NCI-H82 (cell line): ENCODE measurements at regions not wholly inside any gene's neighbourhood (a gene's known extent, or its start where the extent isn't known, plus 50 kb on each side); places are given as distances from the start of the nearest gene placed in this dataset.

Source experiments
- DNase-seq: peaks from one replicate; lab custom pipeline; 2025; lab: John Stamatoyannopoulos, UW

DNA sequence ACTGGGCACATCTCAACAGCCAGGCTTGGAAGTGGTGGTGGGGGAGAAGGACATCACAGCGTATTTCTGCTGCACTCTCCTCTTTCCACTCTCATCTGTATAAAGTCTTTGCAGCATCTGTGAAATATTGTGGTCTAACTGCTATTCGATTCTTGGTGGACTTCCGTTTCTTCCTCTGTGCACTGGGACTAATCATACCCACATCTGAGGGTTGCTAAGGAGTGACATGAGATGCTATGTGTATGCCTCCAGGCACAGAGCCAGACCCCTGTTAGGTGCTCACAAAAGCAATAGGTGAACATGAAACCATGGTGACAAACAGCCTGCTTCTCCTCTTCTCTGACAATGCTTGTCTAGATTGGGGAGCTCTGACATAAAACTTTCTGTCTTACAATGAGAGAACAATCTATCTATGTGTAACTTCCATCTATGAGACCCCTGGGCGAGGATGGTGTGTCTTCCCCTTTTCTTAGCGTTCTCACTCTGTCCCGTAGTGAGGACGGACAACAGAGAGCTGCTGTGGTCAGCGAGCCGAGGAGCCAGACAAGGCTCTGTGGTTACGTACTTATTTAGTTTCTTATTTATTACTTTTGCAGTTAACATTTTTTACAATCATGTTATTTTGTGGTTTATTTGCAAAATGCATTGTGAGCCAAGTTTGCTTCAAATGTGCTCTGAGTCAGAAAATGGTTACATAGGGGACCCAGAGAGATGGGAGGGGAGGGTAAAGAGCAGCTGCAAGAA, 196.7 kb upstream of the TPRG1 start:
- no peak for DNase-seq

DNA sequence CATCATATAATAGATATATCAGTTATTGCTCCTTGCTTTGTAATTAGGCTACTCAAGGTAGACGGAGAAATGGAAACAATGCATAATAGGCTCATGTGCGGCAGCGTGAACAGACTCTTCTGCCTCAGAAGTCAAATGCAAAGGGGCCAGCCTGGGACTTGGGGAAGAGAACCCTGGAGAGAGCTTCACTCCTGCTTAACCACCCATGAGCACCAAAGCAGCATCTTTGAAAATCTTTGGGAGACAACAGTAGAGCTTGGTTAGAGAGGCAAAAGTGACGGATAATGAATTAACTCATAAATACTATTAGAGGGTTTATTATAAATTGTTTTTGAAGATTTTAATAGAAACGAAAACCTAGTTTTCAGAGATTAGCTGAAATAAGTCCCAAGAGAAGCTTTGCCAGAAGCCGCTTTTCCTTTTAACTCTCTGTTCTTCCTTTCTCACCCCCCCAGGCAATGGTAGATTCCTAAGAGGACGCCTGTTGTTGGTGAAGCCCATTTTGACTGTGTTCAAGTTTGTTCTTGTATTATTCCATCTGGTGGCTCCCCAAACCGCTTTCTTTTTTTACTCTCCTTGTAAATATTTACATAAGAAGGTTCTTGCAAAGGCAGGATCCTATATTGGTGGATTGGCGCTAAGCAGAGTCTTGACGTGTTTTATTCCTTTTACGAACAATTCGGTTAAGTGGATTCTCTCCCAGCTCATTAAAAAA, 196.0 kb upstream of the TPRG1 start:
- no peak for DNase-seq

DNA sequence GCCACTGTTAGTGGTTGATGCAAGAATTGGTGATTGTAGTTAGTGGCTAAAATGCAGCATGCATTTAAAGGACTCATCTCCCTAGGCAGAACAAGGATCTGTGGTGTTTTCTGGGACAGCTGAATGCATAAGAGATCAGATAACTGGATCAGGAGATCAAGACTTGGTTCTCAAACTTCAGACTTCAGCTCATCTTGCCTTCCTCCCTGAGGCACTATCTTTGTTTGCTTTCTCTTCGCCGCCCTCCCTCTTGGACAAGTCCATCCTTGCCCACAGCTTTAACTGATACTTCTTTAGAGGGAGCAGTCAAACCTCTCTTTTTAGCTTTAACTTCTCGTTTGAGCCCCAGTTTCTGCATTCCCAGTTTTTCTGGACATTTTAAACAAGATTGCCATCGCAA, 195.4 kb upstream of the TPRG1 start:
- DNase-seq: no peak

DNA sequence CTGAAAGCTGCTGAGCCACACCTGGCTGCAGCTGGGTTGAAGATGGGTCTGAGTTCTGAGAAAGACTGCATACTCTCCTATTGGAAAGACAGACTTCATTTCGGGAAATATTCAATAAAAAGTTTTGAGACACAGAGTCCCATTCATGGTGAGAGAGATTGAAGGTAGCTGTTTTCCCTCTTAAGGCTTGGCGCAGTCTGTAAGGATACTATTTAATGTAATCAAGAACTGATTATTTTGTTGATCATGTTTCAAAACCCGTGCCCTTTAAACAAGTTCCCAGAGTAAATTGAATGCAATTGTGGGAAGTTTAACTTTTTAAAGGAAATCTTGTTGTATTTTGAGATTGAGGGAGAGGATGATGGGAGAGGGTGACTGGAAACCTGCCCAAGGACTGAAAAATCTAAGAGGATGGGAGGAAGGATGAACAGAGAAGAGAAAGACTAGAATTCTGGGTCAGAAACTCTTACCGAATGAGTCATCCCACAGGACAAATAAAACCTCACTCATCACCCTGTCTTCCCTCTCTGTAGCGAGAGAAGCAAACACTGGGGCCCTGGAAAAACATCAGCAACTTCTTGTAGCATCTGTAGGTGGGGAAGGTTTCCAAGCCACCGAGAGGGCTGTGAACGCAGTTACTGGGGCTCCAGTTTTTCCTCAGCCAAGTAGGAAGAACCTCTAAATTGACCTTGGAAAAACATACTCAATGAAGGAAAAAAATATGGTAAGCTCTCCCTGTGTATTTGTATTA, 193.2 kb upstream of the TPRG1 start:
- DNase-seq: no peak

DNA sequence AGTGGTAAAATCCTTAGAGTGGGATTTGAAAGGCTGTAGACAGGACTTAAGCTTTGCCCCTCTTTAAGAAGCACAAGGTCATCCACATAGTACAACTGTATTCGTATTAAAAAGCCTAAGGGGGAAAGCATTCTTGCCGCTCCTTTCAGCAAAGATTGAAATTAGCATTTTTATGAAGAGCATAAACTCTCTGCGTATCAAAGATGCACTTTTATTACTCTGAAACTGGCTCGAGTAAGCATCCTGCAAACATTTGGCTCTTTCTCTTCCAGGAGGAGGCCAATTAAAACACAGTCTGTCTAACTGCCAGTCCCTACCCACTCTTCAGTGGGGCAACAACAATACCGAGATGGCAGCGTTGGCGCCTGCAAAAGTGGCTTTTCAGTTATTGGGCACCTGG, 192.5 kb upstream of the TPRG1 start:
- DNase-seq: no peak

DNA sequence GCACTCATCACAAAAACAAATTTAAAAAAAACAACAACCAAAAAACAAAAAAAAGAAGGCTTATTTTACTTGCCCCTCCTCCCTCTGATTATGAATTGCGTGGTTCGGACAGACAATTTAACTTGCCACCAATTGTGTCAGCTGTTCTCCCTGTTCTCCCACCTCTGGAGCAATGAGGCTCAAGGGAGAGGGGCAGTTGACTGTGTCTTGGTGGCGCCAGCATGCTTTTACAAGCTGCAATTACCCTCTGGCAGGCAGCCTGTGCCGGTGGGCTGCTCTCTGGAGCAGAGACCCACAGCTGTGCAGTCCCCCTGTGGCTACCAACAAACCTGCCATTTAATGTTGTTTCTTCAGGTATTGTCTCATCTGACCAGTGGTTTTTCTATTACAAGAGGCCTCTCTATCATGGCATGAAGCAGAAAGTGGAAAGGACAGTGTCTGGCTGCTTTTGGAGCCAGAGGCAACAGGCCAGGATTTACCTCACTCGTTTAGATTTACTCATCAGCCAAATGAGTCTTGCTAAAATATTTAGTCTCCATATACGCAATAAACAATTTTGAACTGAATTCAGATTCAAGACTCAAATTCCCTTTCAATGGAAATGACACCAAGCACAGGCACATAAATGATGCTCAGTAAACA, 192.0 kb upstream of the TPRG1 start:
- DNase-seq: no peak

DNA sequence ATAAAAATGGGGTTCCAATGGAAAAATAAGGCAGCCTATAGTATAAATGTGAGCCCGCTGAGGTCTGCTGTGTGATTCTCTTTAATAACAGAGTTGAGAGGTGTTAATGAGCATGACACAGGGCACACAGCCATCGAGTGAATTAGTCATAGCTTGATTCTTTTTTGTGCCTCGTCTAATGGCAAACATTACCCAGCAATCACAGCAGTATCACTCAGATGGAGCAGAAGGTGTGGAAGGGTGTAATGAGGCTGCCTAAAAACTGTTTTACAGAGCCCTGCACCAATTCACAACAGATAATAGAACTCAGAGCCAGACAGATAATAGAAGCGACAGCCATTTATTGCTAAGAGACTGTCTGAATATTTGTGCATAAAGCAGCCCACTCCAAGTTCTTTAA, 178.6 kb upstream of the TPRG1 start:
- no peak for DNase-seq

DNA sequence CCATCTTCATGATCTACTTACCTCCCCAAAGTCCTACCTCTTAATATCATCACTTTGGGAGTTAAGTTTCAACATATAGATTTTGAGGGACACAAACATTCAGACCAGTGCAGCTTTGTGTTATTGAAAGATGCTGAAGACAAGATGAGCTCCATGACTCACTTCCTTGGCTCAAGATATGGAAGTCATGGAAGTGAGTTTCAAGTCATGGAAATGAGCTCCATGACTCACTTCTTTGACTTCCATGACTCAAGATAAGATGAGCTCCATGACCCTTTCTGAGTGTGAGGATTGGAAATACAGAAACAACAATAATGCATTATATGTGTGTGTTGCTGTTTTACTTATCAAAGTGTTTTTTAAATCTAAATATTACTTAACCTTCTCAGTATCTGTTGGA, 170.2 kb upstream of the TPRG1 start:
- DNase-seq: no peak

DNA sequence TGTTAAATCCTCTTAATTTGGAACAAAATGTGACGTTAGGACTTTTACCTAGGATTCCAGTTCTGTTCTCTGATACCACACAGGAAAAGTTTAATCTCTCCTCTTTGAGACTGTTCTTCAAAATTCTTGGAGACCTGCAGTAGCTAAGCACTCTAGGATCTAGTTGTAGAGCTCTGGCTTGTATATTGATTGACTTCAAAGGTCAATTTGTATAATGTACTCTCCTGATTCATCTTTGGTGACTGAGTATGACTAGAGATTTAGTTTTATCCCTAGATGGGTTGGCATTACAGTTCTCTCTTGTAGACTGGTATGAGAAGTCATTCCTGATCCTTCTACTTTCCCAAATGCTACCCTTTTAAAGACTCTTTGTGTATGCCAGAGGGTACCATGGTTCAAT, 168.4 kb upstream of the TPRG1 start:
- DNase-seq: no peak

DNA sequence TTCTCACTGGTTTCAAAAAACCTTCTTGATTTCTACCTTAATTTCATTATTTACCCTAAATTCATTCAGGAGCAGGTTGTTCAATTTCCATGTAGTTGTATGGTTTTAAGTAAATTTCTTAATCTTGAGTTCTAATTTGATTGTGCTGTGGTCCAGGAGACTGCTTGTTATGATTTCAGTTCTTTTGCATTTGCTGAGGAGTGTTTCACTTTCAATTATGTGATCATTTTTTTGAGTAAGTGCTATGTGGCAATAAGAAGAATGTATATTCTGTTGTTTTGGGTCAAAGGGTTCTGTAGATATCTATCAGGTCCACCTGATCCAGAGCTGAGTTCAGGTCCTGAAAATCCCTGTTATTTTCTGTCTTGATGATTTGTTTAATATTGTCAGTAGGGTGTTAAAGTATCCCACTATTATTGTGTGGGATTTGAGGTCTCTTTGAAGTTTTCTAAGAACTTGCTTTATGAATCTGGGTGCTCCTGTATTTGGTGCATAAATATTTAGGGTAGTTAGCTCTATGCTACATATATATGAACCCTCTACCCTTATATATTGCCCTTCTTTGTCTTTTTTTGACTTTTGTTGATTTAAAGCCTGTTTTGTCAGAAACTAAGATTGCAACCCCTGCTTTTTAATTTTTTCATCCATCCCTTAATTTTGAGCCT, 158.4 kb upstream of the TPRG1 start:
- no peak for DNase-seq

DNA sequence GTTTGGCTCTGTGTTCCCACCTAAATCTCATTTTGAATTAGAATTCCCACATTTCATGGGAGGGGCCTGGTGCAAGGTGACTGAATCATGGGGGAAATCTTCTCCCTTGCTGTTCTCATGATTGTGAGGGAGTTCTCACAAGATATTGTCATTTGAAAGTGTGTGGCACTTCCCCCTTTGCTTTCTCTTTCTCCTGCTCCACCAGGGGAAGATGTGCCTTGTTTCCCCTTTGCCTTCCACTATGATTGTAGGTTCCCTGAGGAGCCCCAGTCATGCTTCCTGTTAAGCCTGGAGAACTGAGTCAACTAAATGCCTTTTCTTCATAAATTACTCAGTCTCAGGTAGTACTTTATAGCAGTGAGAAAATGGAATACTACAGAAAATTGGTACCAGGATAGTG, 157.2 kb upstream of the TPRG1 start:
- no peak for DNase-seq

DNA sequence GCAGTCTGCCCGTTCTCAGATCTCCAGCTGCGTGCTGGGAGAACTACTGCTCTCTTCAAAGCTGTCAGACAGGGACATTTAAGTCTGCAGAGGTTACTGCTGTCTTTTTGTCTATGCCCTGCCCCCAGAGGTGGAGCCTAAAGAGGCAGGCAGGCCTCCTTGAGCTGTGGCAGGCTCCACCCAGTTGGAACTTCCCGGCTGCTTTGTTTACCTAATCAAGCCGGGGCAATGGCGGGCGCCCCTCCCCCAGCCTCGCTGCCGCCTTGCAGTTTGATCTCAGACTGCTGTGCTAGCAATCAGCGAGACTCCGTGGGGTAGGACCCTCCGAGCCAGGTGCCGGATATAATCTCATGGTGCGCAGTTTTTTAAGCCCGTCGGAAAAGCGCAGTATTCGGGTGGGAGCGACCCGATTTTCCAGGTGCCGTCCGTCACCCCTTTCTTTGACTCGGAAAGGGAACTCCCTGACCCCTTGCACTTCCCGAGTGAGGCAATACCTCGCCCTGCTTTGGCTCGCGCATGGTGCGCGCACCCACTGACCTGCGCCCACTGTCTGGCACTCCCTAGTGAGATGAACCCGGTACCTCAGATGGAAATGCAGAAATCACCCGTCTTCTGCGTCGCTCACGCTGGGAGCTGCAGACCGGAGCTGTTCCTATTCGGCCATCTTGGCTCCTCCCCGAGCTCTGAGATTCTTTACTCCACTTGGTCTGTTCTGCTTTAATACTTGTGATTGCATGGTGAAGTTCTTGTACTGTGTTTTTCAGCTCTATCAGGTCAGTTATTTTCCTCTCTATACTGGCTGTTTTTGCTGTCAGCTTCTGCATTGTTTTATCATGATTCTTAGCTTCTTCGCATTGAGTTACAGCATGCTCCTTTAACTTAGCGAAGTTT, 148.9 kb upstream of the TPRG1 start:
- DNase-seq: peak; percentile 21

DNA sequence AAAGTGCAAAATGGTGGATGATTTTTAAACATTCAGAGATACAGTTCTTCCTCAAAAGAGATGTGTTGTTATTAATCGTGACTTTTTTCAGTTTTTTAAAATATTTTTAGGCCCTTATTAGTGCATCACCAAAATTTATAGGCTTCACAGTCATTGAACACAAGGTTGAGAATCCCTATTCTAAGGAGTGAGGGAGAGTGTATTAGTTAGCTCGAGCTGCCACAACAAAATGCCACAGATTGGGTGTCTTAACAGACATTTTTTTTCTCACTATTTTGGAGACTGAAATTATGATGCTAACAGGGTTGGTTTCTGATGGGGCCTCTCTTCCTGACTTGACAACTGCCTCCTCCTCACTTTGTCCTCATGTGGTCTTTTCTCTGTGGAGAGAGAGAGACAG, 145.9 kb upstream of the TPRG1 start:
- no peak for DNase-seq

DNA sequence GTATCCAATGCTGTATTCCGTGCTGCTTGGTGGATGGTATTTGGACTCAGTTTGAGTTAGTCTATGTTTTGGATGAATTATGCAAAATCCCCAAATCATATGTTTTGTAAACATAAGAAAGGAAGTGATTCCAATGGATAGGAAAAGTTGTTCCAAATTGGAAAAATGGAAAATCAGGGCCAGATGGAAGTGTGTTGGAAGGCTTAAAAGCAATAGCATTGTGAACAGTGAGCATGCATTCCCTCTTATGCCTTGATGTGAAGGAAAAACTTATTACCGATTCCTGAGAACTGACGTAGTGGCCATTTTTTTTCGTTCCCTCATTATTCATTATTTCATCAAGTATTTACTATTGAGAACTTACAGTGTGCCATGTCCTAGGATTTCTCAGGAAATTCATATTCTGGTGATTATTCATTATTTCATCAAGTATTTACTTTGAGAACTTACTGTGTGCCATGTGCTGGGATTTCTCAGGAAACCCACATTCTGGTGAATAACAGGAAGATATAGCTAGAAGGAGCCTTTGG, 144.1 kb upstream of the TPRG1 start:
- no peak for DNase-seq

DNA sequence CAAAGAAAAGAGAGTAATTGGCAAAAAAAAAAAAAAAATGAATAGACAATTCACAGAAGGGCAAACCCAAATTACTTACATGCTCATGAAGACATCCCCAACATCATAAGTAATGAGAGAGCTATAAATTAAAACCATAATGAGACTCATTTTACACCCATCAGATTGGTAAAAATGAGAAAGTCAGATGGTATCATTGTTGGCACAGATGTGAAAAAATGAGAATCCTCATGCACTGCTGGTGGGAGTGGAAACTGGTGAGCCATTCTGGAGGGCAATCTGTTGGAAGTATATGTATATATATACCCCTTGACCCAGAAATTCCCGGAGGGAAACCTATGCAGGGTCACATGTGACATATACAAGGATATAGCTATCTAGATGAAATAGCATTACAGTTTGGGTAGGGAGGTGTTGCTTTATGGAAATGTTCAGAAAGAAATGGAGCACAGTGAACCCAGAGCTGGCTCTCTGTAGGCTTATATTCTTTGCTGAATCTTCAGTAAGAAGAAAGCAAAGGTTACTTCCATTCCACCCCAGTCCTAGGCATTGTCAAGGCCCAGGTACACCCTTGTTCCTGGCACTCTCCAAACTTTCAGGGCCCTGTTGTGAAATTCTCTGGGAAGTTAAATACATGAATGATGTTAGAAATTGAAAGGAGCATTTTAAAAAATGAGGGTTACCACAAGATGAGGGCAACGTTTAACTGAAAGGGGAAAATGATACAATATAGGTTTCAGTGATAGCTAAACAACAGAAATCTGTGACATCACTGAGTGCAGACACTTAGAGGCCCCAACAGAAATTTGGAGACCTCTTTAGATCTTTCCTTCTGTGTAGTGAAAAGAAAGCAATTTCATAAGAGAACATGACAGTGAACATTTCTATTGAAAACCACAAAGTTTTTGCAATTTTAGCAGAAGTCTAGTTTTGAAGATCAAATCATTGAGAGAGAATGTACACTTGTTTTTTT, 132.7 kb upstream of the TPRG1 start:
- no peak for DNase-seq

DNA sequence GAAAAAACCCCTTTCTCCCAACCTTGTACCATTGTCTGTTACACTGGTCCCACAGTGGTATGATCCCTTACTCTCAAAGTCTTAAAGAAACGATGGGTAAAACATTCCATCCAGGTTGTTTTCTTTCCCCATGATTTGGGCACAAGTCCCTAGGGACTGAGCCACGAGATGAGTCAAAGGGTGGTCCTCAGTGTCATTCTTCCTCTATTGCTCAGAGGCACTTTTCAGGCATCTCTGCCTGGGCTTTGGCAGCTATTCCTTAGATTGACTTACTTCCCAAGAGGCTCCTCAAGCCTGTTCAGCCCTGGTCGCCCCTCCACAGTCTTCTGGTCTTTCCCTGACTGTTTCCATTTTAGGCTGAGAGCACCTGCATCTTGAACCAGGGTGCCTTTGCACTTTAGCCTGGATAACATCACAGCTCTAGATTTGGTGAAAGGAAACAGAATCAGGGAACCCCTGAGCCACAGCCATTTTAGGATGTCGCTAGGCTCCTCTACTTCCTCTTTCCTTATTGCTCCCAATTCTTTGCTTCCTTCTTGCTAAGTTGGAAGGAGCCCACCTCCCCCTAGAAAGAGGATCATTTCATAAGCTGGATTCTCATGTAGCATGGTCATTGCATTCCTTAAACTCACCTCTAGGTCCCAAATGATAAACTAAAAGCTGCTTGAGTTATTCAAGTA, 131.0 kb upstream of the TPRG1 start:
- no peak for DNase-seq

DNA sequence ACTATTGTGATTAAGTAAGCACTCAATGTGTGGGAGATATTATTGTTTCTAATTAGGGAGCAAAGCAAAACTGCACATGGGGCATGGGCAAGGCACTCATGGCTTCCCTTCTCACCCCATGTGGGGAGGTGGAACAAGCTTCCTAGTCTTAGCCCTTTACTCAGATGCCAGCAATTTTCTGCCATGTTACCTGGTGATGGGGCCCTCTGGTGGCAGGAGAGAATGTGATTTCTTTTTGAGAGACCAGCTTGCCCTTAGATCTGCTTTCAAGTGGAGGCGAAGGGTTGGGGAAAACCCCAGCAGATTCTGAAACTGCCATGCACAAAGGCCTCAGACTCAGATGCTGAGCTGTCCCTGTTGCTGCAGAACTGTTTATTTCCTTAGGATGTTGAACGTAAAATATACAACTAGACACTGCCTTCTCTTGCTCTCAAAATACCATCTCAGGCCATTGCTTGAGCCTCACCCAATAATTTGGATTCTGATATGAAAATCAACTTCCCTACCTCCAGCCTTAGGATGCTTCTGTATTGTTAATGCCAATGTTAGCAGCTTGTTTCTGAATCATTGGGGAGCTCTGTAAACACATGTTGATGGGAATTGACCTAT, 130.2 kb upstream of the TPRG1 start:
- DNase-seq: peak; percentile 69

DNA sequence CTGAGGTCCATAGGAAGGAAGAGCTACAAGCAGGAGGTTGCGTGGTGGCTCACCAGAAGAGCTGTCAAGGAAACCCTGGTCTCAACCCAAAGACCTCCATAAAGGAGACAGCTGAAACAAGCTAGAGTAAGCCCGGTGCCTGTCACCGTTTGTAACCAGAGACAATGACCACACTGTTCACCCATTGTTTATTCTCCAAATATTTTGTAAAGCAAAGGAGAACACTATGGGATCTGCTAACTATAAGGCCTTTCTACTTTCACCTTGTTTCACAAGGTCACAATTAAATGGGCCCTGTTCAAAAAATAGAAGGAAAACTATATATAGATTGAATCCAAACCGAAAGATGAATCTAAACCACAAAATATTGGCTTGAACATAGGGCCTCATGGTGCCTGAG, 128.9 kb upstream of the TPRG1 start:
- no peak for DNase-seq
